ENCODE measurements at regions not wholly inside any gene's neighbourhood (a gene's known extent, or its start where the extent isn't known, plus 50 kb on each side); places are given as distances from the start of the nearest gene placed in this dataset.

DNA sequence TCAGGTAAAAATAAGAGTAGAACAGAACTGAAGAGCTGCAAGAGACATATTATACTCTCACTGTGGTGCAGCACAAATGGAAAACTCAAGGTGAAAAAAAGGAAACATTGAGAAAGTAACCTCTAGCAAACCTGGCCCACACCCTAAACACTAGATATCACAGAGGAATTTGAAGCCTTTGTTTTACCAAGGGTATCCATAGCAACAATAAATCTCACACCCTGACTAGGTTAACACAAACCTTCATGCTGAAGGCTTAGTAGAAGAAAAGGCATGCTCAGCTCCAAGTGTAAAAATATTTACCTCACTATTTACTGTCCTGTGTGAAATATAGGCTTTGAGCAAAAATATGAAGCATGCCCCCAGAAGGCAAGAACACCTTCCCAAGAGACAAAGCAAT is 61.9 kb upstream of the TAB3 start:
- TF ChIP-seq, protein P1, sequence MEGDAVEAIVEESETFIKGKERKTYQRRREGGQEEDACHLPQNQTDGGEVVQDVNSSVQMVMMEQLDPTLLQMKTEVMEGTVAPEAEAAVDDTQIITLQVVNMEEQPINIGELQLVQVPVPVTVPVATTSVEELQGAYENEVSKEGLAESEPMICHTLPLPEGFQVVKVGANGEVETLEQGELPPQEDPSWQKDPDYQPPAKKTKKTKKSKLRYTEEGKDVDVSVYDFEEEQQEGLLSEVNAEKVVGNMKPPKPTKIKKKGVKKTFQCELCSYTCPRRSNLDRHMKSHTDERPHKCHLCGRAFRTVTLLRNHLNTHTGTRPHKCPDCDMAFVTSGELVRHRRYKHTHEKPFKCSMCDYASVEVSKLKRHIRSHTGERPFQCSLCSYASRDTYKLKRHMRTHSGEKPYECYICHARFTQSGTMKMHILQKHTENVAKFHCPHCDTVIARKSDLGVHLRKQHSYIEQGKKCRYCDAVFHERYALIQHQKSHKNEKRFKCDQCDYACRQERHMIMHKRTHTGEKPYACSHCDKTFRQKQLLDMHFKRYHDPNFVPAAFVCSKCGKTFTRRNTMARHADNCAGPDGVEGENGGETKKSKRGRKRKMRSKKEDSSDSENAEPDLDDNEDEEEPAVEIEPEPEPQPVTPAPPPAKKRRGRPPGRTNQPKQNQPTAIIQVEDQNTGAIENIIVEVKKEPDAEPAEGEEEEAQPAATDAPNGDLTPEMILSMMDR (IDR thresholded peaks at IDR 0.05; ENCODE audit: borderline replicate concordance, extremely low read depth, low read length, poor library complexity, severe bottlenecking) = no peak
- TF ChIP-seq EZH2 (IDR thresholded peaks at IDR 0.05; ENCODE audit: borderline replicate concordance, low read depth, low read length, severe bottlenecking) = no peak

Measured in DND-41 (cell line).